GM19395 (cell line): ENCODE measurements at regions not wholly inside any gene's neighbourhood (a gene's known extent, or its start where the extent isn't known, plus 50 kb on each side); places are given as distances from the start of the nearest gene placed in this dataset.
"Not testable (repeated sequence)": the region's sequence is repeated elsewhere in the genome, so short reads cannot be mapped to it uniquely, and the experiment has no call there.

Experiments used
- ATAC-seq: cut with Tn5 transposase; IDR thresholded peaks from one replicate; pipeline ENCODE4 v1.9.1; 2021; ENCODE audit warnings: mild to moderate bottlenecking, moderate library complexity; ENCODE audit not compliant: unreplicated experiment

DNA sequence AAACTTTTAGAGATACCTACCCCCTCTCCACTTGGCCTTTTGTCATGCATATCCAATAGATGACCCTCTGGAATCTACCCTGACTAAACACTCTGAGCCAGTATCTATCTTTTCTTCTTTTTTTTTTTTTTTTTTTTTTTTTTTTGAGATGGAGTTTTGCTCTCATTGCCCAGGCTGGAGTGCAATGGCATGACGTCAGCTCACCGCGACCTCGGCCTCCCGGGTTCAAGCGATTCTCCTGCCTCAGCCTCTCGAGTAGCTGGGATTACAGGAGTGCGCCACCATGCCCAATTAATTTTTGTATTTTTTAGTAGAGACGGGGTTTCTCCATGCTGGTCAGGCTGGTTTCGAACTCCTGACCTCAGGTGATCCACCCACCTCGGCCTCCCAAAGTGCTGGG lies 50.8 kb upstream of the GRIN2B start:
- ATAC-seq, result not testable (repeated sequence)

DNA sequence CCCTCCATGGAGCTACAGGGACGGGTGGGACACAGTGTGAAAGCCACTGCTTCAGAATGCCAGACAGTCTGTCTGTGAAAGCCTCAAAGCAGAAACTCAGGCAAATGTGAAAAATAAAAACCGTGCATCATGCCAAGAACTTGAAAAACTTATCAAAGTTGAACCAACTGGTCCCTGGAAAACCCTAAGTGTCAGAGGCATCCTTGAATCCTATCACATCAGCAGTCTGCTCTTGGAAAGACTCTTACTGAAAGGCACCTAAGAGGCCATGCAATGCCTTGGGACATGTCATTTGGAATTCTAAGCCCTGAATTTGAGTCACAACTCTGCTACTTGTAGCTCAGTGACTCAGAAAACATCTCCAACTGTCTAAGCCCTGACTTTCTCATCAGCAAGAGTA lies 62.4 kb upstream of the GRIN2B start:
- no peak for ATAC-seq

DNA sequence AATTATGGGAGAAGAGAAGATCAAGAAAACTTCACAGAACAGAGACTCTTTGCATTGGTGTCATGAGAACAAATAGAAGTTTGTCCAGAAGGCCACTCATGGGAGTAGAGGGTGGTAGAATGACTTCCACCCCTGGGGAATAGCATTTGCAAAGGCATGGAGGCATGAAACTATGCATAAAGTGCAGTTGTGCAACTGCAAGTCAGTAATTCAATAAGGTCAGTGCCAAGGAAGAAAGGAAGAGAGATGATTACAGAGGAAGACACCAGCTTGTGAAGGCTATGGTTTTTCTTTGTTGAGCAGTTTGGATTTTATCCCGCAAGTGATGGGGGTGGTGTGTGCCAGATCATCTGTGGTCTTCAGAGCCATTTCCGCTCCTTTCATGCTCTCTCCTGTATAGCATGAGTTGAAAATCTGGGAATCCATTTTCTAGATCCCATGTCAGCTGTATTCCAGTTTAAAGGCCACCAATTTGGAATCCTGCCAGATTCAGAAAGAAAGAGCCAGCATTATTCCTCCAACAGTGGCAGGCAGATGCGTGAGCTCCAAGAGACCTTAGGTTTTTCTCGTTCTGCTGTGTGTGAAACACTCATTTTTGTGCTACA lies 67.6 kb upstream of the GRIN2B start:
- ATAC-seq, result no peak

DNA sequence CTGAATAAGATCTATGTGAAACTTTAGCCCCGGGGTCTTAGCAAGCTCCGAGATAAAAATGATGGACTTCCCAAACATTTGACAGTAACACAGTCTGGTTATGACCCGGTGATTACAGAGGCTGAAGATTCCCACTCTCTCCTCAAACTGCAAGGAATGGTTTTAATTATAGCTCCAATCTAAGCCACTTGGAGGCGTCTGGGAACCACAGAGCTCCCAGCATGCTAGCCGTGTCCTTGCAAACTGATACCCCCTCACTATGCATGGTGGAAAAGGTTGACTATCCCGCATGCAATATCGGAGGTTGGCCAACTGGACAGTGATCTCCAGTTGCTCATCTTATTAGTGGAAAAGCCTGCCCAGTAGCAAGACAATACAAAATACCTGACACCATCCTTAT lies 76.5 kb upstream of the GRIN2B start:
- ATAC-seq, result no peak

DNA sequence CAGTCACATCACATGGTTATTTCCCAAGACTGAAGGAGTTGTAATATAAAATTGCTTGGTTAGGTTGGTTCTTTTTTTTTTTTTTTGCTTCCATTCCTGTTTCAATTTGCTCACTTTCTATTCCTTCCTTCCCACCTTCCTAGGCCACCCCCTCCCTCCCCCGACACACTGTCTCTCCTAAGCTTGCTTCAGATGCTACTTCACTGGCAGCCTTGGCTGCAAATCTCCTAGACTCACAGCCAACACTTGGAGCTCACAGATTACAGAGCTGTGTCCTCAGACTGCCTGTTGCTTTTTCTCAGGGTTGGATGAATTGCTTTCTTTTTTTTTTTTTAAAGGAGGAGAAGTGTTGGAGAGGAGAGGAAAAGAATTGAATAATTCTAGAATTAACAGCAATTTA lies 77.3 kb upstream of the GRIN2B start:
- no peak for ATAC-seq

DNA sequence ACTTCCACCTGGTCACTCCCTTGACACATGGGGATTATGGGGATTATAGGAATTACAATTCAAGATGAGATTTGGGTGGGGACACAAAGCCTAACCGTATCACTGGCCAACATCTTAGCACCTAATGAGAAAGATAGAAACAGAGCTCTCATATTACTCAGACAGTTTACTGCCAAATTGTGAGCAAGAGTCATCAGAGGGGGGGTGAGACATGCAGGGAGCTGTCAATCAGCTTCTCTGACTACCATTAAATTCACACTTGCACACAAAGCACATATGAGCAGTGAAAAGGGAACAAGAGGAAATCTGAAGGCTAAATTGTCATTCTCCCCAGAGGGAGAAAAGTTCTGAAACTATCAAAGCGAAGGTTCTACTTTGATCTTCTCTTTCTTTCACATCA lies 78.1 kb upstream of the GRIN2B start:
- no peak for ATAC-seq

DNA sequence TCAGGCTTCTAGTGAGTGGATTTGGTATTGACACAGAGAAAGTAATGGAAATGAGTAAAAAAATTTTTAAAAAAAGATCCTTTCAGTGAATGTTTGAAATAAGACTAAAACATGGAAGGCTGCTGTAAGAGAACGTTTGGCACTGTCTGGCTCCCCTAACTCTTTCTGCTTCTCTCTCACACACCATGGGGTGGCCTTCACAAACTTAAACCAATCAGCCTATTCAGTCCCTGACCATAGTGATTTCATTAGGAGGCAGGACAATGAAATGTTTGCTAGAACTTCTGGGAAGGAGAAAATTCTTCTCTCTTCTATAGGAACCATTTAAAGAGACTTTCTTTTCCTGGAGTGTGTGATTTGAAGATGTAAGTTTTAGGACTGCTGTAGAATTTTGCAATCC lies 84.2 kb upstream of the GRIN2B start:
- no peak for ATAC-seq

DNA sequence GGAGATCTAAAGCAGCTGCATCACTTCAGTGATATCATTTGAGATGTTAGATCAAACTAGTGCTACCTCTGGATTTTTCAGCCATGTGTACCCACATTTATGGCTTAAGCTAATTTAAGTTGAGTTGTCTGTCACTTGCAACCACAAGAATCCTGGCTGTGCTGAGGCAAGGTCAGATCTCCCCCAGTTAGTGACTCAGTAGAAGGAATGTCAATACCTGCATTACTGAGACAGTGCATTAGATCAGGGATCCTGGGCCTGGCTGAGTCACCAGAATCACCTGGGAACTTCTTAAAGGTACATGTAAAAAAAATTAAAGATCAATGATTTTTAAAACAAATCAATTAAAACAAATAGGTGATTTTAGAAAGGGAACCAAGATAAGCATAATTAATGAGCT lies 84.6 kb upstream of the GRIN2B start:
- no peak for ATAC-seq

DNA sequence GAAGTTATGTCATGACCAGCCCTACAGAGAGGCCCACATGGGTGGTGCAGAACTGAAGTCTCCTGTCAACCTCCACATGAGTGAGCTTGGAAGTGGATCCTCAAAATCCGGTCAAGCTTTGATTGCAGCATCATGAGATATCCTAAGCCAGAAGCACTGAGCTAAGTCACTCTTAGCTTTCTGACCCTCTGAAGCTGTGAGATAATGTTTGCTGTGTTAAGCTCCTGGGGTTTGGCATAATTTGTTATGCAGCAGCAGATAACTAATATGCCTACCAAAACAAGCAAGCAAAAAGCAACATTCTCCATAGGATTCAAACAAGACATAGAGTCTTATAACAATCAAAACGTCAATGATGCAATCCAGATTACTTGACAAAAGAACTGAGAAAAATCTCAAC lies 87.6 kb upstream of the GRIN2B start:
- no peak for ATAC-seq

DNA sequence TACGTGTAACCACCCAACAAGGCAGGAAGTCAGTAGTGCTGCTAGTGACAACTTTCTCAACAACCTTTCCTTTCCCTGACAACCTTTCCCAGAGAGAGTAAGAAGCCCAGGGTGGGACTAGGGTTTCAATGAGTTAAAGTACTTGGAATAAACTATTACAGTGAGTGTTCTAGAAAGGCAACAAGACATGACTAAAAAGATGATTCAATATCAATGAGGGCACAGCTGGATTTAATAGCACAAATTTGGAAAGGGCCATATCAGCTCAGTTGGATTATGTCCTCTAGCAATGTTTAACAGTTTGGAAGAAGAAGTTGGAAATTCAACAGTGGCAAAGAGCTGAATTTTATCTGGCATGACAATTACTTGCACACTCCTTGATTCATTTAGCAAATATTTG lies 90.4 kb upstream of the GRIN2B start:
- ATAC-seq, result no peak

DNA sequence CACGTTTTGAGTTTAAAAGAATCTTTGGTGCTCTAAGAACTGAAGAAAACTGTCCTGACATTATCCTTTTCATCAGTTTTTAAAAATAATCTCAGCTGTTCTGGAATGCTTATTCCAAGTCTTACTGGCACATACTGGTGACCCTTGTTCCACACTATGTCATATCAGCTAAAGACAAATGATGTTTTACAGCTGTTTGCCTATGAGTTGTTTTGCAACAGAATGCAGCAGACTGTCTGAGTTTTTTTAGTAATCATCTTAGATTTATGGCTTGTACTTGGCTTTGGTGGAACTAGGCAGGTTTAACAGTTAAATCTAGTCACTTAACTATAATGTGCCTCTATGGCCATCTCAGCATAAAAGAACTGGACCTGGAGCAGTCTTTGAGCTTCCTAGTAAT lies 91.6 kb upstream of the GRIN2B start:
- no peak for ATAC-seq

DNA sequence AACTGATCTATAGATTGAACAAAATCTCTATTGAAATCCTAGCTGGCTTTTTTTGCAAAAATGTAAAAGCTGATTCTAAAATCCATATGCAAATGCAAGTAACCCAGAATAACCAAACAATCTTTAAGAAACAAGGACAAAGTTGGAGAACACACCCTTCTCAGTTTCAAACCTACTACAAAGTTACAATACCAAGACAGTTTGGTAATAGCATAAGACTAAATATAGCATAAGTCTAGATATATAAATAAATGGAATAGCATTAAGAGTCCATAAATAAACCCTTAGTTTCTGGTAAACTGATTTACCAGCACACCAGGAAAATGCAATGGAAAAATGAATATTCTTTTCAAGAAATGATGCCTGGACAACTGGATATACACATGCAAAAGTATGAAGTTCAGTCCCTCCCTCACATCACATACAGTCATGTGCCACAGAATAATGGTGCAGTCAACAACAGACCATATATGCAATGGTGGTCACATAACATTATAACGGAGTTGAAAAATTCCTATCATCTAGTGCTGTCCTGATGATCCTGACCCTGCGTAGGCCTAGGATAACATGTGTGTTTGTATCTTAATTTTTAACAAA lies 94.5 kb upstream of the GRIN2B start:
- no peak for ATAC-seq

DNA sequence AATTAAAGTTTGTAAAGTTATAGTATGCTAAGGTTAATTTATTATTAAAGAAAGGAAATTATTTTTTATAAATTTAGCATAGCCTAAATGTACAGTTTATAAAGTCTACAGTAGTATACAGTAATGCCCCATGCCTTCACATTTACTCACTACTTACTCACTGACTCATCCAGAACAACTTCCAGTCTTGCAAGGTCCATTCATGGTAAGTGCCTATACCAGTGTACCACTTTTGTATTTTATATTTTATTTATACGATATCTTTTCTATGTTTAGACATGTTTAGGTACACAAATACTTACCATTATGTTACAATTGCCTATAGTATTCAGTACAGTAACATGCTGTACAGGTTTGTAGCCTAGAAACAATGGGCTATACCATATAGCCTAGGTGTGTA lies 95.1 kb upstream of the GRIN2B start:
- ATAC-seq, result no peak

DNA sequence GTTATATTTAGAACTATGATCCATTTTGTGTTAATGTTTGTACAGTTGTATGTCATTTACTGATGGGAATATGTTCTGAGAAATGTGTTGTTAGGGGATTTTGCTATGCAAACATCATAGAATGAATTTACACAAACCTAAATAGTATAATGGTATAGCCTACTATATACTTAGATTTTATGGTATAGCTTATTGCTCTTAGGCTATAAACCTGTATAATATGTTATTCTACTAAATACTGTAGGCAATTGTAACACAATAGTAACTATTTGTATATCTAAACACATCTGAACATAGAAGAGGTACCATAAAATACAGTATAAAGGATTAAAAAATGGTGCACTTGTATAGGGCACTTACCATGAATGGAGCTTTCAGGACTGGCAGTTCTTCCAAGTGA lies 105.4 kb upstream of the GRIN2B start:
- ATAC-seq, result no peak

DNA sequence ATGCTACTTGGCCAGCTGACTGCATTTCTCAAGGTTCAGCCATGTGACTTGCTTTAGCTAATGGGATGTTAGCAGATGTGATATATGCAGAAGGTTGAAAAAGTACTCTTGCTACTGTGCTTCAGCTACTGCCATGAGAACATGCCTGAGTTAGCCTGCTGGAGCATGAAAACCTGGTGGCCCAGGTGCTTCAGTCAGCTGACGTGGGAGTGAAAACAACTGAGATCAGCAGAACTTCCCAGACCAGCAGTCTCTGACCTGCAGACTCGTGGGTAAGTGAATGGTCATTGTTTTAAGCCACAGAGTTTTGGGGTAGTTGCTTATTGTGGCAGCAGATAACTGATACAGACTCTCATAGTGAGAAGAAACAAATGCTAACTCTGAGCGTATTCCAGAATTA lies 118.6 kb upstream of the GRIN2B start:
- ATAC-seq, result no peak

DNA sequence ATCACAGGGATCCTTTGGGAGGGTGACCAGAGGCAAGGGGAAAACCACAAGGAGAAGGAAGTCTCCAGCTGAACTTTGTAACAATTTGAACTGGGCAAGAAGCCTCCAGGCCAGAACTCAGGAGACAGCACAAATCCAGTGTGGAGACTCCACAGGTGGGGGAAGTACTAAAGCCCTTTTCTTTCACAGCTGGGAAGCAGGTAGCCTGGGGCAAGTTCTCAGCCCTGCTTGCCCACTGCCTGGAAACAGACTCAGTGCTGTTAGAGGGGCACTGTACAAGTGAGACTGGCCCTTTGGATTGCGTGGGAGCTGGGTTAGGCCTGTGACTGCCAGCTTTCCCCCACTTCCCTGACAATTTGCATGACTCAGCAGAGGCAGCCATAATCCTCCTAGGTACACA lies 120.2 kb upstream of the GRIN2B start:
- not testable (repeated sequence) for ATAC-seq

DNA sequence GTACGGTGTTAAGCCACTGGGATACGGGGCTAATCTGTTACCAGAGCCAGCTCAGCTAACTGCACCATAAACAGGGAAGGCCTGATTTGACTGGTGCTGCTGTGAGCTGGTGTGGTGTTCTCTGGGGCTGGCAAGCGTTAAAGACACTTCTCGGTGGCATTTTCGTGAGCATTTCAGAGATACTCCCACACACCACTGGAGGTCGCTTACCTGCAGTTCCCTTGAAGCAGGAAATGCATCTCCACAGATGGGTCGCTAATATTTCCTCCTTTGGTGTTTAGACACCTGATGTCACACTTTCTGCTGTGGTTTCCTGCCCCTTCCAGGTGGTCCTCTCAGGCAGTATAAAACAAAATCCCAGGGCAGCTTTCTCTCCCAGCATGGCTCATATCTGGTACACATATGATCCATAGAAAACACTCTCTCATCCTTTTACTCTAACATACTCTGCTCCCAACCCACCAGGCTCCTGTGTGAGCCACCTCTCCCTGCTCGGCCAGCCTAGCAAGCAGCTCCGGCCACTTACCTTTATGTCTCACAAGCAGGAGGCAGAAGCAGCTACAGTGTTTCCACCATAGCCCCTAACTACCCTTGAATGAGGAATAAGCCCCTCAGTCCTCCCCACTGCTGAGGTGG lies 129.9 kb upstream of the GRIN2B start:
- peak; percentile 99 for ATAC-seq

DNA sequence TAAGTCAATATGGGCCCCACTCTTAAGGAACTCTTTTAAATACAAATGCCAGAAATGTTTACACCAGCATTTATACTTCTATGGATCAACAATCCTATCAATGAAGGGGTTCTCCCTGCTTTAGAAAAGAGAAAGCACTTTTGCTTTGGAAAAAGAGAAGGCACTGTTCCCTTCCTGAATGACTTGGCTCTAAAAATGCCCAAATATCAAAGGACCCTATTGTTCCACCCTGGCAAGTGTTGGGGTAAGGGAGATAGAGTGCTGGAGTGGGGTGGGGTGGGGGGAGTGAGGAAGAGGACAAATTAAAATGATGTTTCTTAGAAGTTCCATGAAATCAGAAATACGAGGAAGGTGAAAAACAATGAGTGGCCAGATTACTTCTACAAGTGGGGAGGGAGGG lies 131.6 kb upstream of the GRIN2B start:
- no peak for ATAC-seq

DNA sequence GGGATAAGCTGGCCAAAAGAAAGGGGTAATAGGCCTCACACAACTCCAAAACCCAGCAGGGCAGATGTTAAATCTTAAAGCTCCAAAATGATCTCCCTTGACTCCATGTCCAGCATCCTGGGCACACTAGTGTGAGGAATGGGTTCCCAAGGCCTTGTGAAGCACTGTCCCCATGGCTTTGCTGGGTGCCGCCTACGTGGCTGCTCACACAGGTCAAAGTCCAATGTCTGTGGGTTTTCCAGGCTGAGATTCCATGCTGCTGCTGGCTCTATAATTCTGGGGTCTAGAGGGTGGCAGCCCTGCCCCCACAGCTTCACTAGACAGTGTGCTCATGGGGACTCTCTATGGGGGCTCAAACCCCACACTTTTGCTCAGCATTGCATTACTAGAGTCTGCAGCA lies 145.3 kb upstream of the GRIN2B start:
- no peak for ATAC-seq

DNA sequence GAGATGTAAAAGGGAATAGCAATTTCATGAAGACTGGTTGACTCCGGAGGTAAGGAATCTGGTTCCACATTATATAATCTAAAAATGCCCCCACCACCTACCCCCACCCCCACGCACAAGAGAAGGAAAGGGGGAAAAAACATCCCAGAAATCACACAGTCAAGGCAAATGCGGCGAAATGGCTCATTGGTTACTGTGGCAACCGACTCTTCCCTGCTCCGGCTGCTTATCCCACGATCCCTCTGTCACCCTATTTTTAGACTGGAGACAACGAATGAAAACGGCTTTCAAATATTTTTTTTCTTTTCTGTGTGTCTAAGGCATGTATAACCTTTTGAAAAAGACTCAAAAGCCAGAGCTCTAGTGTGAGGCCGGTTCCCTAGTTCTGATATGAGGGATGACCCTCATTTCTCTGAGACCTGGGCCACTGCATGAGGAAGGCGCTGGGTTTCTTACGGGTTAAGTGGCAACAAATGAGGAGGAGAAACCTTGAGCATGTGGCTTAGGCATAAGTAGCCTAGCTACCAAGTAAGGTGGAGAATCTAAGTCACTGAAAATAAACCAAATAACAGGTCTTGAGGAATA lies 148.3 kb upstream of the GRIN2B start:
- no peak for ATAC-seq

DNA sequence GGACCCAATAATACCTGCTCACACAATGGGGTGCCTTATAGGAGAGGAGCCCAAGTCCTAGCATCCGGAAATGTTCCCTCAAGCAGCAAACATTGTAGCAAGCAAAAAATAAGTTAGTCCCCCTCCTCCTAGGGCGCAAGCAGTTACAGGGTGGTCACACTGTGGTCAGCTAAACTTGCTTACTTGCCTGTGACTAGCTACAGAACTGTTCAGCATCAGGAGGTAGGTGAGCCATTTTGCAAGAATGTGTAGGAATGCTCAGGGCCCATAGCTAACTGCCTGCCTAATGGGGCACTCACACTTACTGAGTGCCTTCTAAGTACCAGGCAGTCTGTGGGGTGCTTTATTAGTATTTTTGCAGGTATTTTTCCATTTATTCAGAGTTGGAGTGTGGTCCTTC lies 154.6 kb upstream of the GRIN2B start:
- ATAC-seq, result no peak

DNA sequence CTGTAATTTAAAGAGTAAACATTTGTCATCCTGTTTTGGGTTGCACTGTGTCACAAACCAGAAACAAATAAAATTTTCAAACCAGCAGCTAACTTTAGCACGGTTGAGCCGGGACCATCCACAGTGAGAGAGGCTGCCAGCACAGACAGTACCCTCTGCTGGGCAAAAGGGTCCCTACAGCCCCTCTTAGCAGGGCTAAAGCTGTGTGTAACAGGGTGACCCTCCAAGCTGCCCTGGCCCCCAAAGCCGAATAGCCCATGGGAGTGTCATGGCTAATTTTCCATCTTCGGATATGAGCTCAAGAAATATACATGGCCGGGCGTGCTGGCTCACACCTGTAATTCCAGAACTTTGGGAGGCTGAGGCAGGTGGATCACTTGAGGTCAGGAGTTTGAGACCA lies 157.1 kb upstream of the GRIN2B start:
- ATAC-seq, result no peak
